ENCODE measurements at regions not wholly inside any gene's neighbourhood (a gene's known extent, or its start where the extent isn't known, plus 50 kb on each side); places are given as distances from the start of the nearest gene placed in this dataset.

DNA sequence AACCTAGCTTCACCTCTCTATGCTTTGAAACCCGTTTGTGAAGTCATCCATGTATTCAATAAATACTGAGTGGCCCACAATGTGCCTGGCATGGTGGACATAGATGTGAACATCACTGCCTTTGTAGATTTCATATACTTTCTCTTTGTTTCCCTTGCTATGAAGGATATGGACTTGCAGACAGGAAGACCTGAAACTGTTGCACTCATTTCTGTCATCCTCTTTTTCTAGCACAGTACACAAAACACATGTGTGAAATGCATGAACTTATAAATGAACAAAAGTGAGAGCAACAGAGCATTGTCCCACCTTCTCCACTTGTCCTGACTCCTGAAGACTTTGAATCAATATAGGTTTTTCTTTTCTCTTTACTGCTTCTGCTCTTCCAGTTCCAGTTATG is 249.4 kb upstream of the LINC00305 start:
- TF ChIP-seq, protein P1, sequence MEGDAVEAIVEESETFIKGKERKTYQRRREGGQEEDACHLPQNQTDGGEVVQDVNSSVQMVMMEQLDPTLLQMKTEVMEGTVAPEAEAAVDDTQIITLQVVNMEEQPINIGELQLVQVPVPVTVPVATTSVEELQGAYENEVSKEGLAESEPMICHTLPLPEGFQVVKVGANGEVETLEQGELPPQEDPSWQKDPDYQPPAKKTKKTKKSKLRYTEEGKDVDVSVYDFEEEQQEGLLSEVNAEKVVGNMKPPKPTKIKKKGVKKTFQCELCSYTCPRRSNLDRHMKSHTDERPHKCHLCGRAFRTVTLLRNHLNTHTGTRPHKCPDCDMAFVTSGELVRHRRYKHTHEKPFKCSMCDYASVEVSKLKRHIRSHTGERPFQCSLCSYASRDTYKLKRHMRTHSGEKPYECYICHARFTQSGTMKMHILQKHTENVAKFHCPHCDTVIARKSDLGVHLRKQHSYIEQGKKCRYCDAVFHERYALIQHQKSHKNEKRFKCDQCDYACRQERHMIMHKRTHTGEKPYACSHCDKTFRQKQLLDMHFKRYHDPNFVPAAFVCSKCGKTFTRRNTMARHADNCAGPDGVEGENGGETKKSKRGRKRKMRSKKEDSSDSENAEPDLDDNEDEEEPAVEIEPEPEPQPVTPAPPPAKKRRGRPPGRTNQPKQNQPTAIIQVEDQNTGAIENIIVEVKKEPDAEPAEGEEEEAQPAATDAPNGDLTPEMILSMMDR (IDR thresholded peaks at IDR 0.05; ENCODE audit: insufficient read depth, low read length, poor library complexity, severe bottlenecking): no peak
- TF ChIP-seq EZH2phosphoT487 (conservative IDR thresholded peaks at IDR 0.05; ENCODE audit: low read length): no peak
- no peaks in the 10 kb centered on the region for H3K9me3 ChIP-seq (ENCODE audit: insufficient read depth, low read length)
- no peaks in the 10 kb centered on the region for H3K79me2 ChIP-seq (ENCODE audit: insufficient read depth, low read length)
- H3F3A ChIP-seq (ENCODE audit: insufficient read depth): no peaks in the 10 kb centered on the region
- no peaks in the 10 kb centered on the region for H3K27me3 ChIP-seq (ENCODE audit: low read length)
- H2AFZ ChIP-seq (ENCODE audit: low read depth, low read length, severe bottlenecking): no peak overlapping the region
- no peak overlapping the region for H3K4me3 ChIP-seq (ENCODE audit: insufficient read depth, low read length, poor library complexity, severe bottlenecking)
- no peak overlapping the region for H3K27ac ChIP-seq (ENCODE audit: low read depth, low read length)
- H3K9ac ChIP-seq (ENCODE audit: low read length): no peak overlapping the region
- H4K20me1 ChIP-seq (ENCODE audit: low read depth, low read length): no peaks in the 10 kb centered on the region
- no peaks in the 10 kb centered on the region for H3K9me2 ChIP-seq (replicated peaks; ENCODE audit: insufficient read depth, low read length)
- H3K36me3 ChIP-seq (ENCODE audit: low read length): no peaks in the 10 kb centered on the region
- H3K4me2 ChIP-seq (ENCODE audit: low read depth, low read length, poor library complexity, severe bottlenecking): no peak overlapping the region

DNA sequence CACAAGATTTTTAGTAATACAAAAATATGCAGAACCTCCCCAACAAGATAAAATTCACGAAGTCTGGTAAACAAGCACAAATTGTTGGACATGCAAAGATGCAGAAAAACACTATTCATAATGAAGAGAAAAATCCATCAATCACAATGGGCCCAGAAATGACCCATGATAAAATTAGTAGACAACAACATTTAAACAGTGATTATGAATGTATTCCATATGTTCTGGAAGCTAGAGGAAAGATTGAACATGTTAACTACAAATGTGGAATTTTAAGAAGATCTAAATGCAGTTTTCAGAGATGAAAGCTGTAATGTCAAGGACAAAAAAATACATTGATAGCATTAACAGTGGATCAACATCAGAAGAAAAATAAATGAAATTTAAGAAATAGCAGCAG is 243.3 kb upstream of the LINC00305 start:
- no peaks in the 10 kb centered on the region for H3K36me3 ChIP-seq (ENCODE audit: low read length)
- H3K4me3 ChIP-seq (ENCODE audit: insufficient read depth, low read length, poor library complexity, severe bottlenecking): no peak overlapping the region
- no peaks in the 10 kb centered on the region for H3F3A ChIP-seq (ENCODE audit: insufficient read depth)
- H3K27ac ChIP-seq (ENCODE audit: low read depth, low read length): no peak overlapping the region
- H3K9me2 ChIP-seq (replicated peaks; ENCODE audit: insufficient read depth, low read length): no peaks in the 10 kb centered on the region
- no peaks in the 10 kb centered on the region for H3K79me2 ChIP-seq (ENCODE audit: insufficient read depth, low read length)
- H4K20me1 ChIP-seq (ENCODE audit: low read depth, low read length): no peaks in the 10 kb centered on the region
- no peak overlapping the region for H3K9ac ChIP-seq (ENCODE audit: low read length)
- no peak overlapping the region for H2AFZ ChIP-seq (ENCODE audit: low read depth, low read length, severe bottlenecking)
- H3K9me3 ChIP-seq (ENCODE audit: insufficient read depth, low read length): no peaks in the 10 kb centered on the region
- H3K4me2 ChIP-seq (ENCODE audit: low read depth, low read length, poor library complexity, severe bottlenecking): no peak overlapping the region
- TF ChIP-seq EZH2phosphoT487 (conservative IDR thresholded peaks at IDR 0.05; ENCODE audit: low read length): no peak
- TF ChIP-seq, protein P1 (IDR thresholded peaks at IDR 0.05; ENCODE audit: insufficient read depth, low read length, poor library complexity, severe bottlenecking): no peak
- no peaks in the 10 kb centered on the region for H3K27me3 ChIP-seq (ENCODE audit: low read length)

DNA sequence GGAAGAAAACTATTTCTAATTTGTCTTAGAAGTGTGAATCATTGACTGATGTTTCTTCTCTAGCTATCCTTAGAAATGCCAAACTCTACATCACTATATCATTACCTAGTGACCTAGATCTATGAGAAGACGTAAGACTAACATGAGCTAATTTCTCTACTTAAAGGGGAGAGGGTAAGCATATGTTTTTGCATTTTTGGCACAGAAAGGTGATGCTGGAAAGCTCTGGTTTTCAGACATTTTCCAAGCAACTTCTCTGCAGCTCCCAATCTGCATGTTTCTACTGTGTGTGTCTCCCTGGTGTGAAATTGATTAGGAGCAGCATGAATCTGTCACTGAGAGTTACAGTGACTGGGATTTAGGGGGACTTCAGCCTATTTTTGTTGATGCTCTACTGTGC is 235.2 kb upstream of the LINC00305 start:
- H3F3A ChIP-seq (ENCODE audit: insufficient read depth): no peaks in the 10 kb centered on the region

More for the DNA sequence above, 235.2 kb upstream of the LINC00305 start:
- Histone ChIP-seq H3K9me2 (replicated peaks; ENCODE audit: insufficient read depth, low read length) (no peaks in the 10 kb centered on the region), H3K4me3 (ENCODE audit: insufficient read depth, low read length, poor library complexity, severe bottlenecking) (no peak overlapping the region), H3K9ac (ENCODE audit: low read length) (no peak overlapping the region), H4K20me1 (ENCODE audit: low read depth, low read length) (no peaks in the 10 kb centered on the region), H3K27me3 (ENCODE audit: low read length) (no peaks in the 10 kb centered on the region), H3K36me3 (ENCODE audit: low read length) (no peaks in the 10 kb centered on the region), H2AFZ (ENCODE audit: low read depth, low read length, severe bottlenecking) (no peak overlapping the region), H3K4me2 (ENCODE audit: low read depth, low read length, poor library complexity, severe bottlenecking) (no peak overlapping the region), H3K79me2 (ENCODE audit: insufficient read depth, low read length) (no peaks in the 10 kb centered on the region), H3K9me3 (ENCODE audit: insufficient read depth, low read length) (no peaks in the 10 kb centered on the region), H3K27ac (ENCODE audit: low read depth, low read length) (no peak overlapping the region)
- TF ChIP-seq EZH2phosphoT487 (conservative IDR thresholded peaks at IDR 0.05; ENCODE audit: low read length): no peak
- TF ChIP-seq, protein P1 (IDR thresholded peaks at IDR 0.05; ENCODE audit: insufficient read depth, low read length, poor library complexity, severe bottlenecking): no peak

Data from SU-DHL-6 (cell line).